ENCODE measurements at regions not wholly inside any gene's neighbourhood (a gene's known extent, or its start where the extent isn't known, plus 50 kb on each side); places are given as distances from the start of the nearest gene placed in this dataset.

GRCh38 chr9:13665418-13666066, 386.1 kb upstream of the MPDZ start (continued):
- TF ChIP-seq ZNF318 (IDR thresholded peaks at IDR 0.05; ENCODE audit: borderline replicate concordance in 1 of 2, low read depth in 1 of 2) (peak in 1 of 2 experiments; percentile 47; a peak in 1 of 4 replicates), ARID2 (IDR thresholded peaks at IDR 0.05) (no peak), ZNF707 (CRISPR knock-in tag; conservative IDR thresholded peaks at IDR 0.05) (no peak), ZNF398 (CRISPR knock-in tag; IDR thresholded peaks at IDR 0.05) (no peak), RUNX1 (IDR thresholded peaks at IDR 0.05; ENCODE audit: low read depth) (no peak), MAZ (CRISPR knock-in tag; conservative IDR thresholded peaks at IDR 0.05 in 1 of 2, IDR thresholded peaks at IDR 0.05 in 1 of 2) (no peak), NFRKB (IDR thresholded peaks at IDR 0.05; ENCODE audit: low read depth) (no peak), TCFL5 (CRISPR knock-in tag; conservative IDR thresholded peaks at IDR 0.05) (no peak), HMG20A (CRISPR knock-in tag; conservative IDR thresholded peaks at IDR 0.05) (no peak), ZNF277 (CRISPR knock-in tag; IDR thresholded peaks at IDR 0.05; ENCODE audit: borderline replicate concordance) (no peak), FOS (IDR thresholded peaks at IDR 0.05; ENCODE audit: extremely low read depth, insufficient read length) (no peak), BCOR (IDR thresholded peaks at IDR 0.05) (no peak), DIDO1 (tag; IDR thresholded peaks at IDR 0.05; ENCODE audit: low read depth) (no peak), CEBPB (tag; IDR thresholded peaks at IDR 0.05) (peak; percentile 73; the same call in 1 of the 2 replicates), CREBBP (IDR thresholded peaks at IDR 0.05; ENCODE audit: low read depth, low read length) (no peak)

All from K562 (cell line).